B cell (primary cell): ENCODE measurements at regions not wholly inside any gene's neighbourhood (a gene's known extent, or its start where the extent isn't known, plus 50 kb on each side); places are given as distances from the start of the nearest gene placed in this dataset.
A peak's percentile ranks its signal among the peaks of the same experiment; 100 is the strongest.

Source experiments
- ATAC-seq: fragments of 200-7000 bp; cut with Tn5 transposase; one replicate; pipeline ENCODE4 v1.10.0; 2021; ENCODE audit warnings: low read depth, mild to moderate bottlenecking, moderate number of reproducible peaks, moderate library complexity
- CTCF ChIA-PET: fragments of 350-600 bp; sonication (Branson Sonifier 250); formaldehyde crosslinking; loops from one replicate; lab custom pipeline; 2021; ENCODE audit warnings: antibody characterized with exemption, inconsistent platforms; lab: Charles Lee
- POLR2A ChIA-PET: fragments of 350-600 bp; sonication (Branson Sonifier 250); formaldehyde crosslinking; loops from one replicate; lab custom pipeline; 2021; ENCODE audit warnings: antibody characterized with exemption; lab: Charles Lee
- DNase-seq: peaks from one replicate; pipeline ENCODE4 v3.0.0; 2013
- H2AFZ ChIP-seq: 2 replicates; pipeline ENCODE4 v1.6.1; 2012; ENCODE audit warnings: mild to moderate bottlenecking, low read depth, low read length; ENCODE audit not compliant: insufficient read depth, poor library complexity, severe bottlenecking
- H3K27ac ChIP-seq, 2 donors: 1 replicate in 1 of 2; 2 replicates in 1 of 2; pipeline ENCODE4 v1.5.1; 2012 to 2013; ENCODE audit warnings: low read length in 2 of 2, mild to moderate bottlenecking in 2 of 2, moderate library complexity in 1 of 2
- H3K27me3 ChIP-seq, 4 experiments: fragments of 200-600 bp in 1 of 4; sonication (generic) in 1 of 4; replicated peaks in 1 of 4; 1 replicate in 2 of 4; 2 replicates in 2 of 4; pipeline versions ENCODE4 v1.6.1 to v1.7.0; 2013 to 2016; ENCODE audit warnings: low read length in 3 of 4, mild to moderate bottlenecking in 2 of 4, mixed read lengths in 1 of 4, moderate library complexity in 1 of 4; ENCODE audit not compliant: insufficient read depth in 4 of 4, control insufficient read depth in 3 of 4; ENCODE audit errors: control extremely low read depth in 1 of 4
- H3K36me3 ChIP-seq, 2 experiments: replicated peaks in 1 of 2; 1 replicate in 1 of 2; 2 replicates in 1 of 2; pipeline versions ENCODE4 v1.6.1 to v1.7.1; 2013; ENCODE audit warnings: low read length in 1 of 2; ENCODE audit not compliant: insufficient read depth in 2 of 2, control insufficient read depth in 1 of 2; ENCODE audit errors: control extremely low read depth in 1 of 2, extremely low read depth in 1 of 2
- H3K4me1 ChIP-seq, 2 donors: fragments of 200-600 bp in 1 of 2; sonication (generic) in 1 of 2; 1 replicate in 1 of 2; 2 replicates in 1 of 2; pipeline versions ENCODE4 v1.5.1 to v1.6.1; 2013 to 2017; ENCODE audit warnings: low read length in 2 of 2; ENCODE audit not compliant: control insufficient read depth in 2 of 2, insufficient read depth in 2 of 2
- H3K4me2 ChIP-seq: replicated peaks from 2 replicates; pipeline ENCODE3; 2012; ENCODE audit warnings: mild to moderate bottlenecking, low read depth, low read length; ENCODE audit not compliant: poor library complexity, severe bottlenecking
- H3K4me3 ChIP-seq, 5 experiments: fragments of 200-600 bp in 1 of 5; sonication (generic) in 1 of 5; 1 replicate in 3 of 5; 2 replicates in 2 of 5; pipeline versions ENCODE4 v1.5.1 to v1.7.0; 2011 to 2016; ENCODE audit warnings: low read length in 4 of 5, mild to moderate bottlenecking in 4 of 5, low read depth in 2 of 5, control low read depth in 1 of 5, moderate library complexity in 1 of 5; ENCODE audit not compliant: insufficient read depth in 1 of 5; ENCODE audit errors: control extremely low read depth in 1 of 5, extremely low read depth in 1 of 5
- H3K79me2 ChIP-seq: fragments of 200-600 bp; sonication (generic); one replicate; pipeline ENCODE4 v1.6.0; 2016; ENCODE audit warnings: low read length; ENCODE audit not compliant: control insufficient read depth, insufficient read depth
- H3K9ac ChIP-seq: fragments of 200-600 bp; sonication (generic); 2 replicates; pipeline ENCODE4 v1.6.1; 2017; ENCODE audit warnings: mild to moderate bottlenecking, low read length, moderate library complexity
- H3K9me3 ChIP-seq, 3 donors: one replicate each; pipeline versions ENCODE4 v1.6.1 to v1.7.1; 2013; ENCODE audit warnings: low read length in 2 of 3; ENCODE audit not compliant: control insufficient read depth in 2 of 3, insufficient read depth in 1 of 3; ENCODE audit errors: control extremely low read depth in 1 of 3
- H4K20me1 ChIP-seq: 2 replicates; pipeline ENCODE4 v1.6.0; 2012; ENCODE audit warnings: mild to moderate bottlenecking, low read length; ENCODE audit not compliant: insufficient read depth, control insufficient read depth, poor library complexity, severe bottlenecking
- H3K27ac Mint-ChIP-seq: one replicate; pipeline ENCODE4 v1.8.0; 2021; ENCODE audit warnings: mixed read lengths
- H3K27me3 Mint-ChIP-seq: one replicate; pipeline ENCODE4 v1.8.0; 2021; ENCODE audit warnings: mixed read lengths
- H3K4me1 Mint-ChIP-seq: one replicate; pipeline ENCODE4 v1.8.0; 2021; ENCODE audit warnings: mixed read lengths
- H3K4me3 Mint-ChIP-seq: one replicate; pipeline ENCODE4 v1.8.0; 2021; ENCODE audit warnings: mixed read lengths
- H3K9me3 Mint-ChIP-seq: one replicate; pipeline ENCODE4 v1.8.0; 2022; ENCODE audit warnings: mixed read lengths; ENCODE audit not compliant: insufficient read depth
- CTCF ChIP-seq: fragments of 200-600 bp; IDR thresholded peaks from one replicate; pipeline ENCODE4 v1.8.0; 2022; ENCODE audit warnings: antibody characterized with exemption, mild to moderate bottlenecking
- EZH2 ChIP-seq: IDR thresholded peaks from 2 replicates; pipeline ENCODE4 v1.6.1; 2012; ENCODE audit warnings: borderline replicate concordance, low read depth, mild to moderate bottlenecking, moderate library complexity, low read length; ENCODE audit not compliant: insufficient read depth, poor library complexity, severe bottlenecking
- WGBS: methylation state at CpG from one replicate; pipeline ENCODE4 v1.1.5; 2013; ENCODE audit warnings: missing lambda C conversion rate; ENCODE audit not compliant: insufficient coverage; 5-methylcytosine and 5-hydroxymethylcytosine counted together
- intact Hi-C: fragments of 100-400 bp; cut with micrococcal nuclease; formaldehyde crosslinking; loops from one replicate; pipeline ENCODE4 v1.10.0; 2022

DNA sequence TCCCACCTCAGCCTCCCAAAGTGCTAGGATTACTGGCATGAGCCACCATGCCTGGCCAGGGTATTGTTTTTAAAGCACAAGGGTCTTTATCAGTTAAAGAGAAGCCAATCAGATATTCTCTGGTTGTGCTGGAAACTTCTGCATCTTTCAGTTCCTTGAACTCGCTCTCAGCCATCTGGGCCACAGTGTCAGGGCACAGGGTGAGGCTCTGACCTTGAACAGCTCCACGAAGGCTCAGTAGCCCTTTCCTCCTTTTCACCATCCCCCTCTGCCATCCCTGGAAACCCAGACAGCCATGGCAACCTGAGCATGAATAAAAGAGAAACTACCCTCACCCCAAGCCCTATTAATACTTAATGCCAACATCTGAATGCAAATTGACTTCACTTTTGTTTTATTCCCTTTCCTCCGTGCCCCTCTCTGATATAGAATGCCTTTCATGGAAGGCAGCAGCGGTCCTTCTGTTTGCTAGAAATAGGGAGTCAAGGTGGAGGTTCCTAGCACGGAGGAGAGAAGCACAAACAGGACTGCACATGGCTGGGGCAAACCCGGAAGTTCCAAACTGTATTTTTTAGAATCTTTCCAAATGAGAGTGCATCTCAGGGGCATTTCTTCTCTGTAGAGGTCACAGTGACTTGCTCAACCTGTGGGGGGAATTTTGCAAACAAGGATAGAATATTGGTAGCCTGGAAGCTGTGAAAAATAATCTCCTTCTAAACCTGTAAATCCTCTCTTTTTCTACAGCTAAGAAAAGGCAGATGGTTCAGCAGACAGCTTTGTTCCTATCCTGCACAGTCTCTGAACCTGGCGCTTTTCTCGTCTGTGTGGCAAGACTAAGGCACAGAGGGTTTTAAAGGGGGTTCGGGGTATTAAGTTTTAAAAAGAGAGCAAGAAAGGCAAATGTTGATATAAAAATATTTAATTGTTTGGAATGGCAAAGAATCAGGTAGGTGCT, 176.4 kb upstream of the RREB1 start:
- intact Hi-C loops: no loop called here
- peaks cover 18% of the 10 kb centered on the region for H3K4me1 Mint-ChIP-seq
- H3K9me3 Mint-ChIP-seq: no peaks in the 10 kb centered on the region
- TF ChIP-seq CTCF (no peak), EZH2 (no peak)
- Histone ChIP-seq H3K4me1 (peaks cover 0 to 9% of the 10 kb centered on the region in 2 donors), H3K4me2 (no peak overlapping the region), H3K9me3 (no peaks in the 10 kb centered on the region), H3K79me2 (no peaks in the 10 kb centered on the region), H3K27ac (no peak overlapping the region), H2AFZ (peak overlapping the region; percentile 32), H4K20me1 (no peaks in the 10 kb centered on the region), H3K4me3 (no peak overlapping the region), H3K36me3 (no peaks in the 10 kb centered on the region), H3K9ac (no peak overlapping the region), H3K27me3 (no peaks in the 10 kb centered on the region)
- CTCF ChIA-PET: no interaction called here
- ATAC-seq (no peak), DNase-seq (no peak)
- WGBS: 63% methylated on average over 8 of the region's 9 CpGs
- POLR2A ChIA-PET: no interaction called here
- H3K27me3 Mint-ChIP-seq: peaks cover 4% of the 10 kb centered on the region
- H3K4me3 Mint-ChIP-seq: peak overlapping the region; percentile 42
- H3K27ac Mint-ChIP-seq: peak overlapping the region; percentile 24

DNA sequence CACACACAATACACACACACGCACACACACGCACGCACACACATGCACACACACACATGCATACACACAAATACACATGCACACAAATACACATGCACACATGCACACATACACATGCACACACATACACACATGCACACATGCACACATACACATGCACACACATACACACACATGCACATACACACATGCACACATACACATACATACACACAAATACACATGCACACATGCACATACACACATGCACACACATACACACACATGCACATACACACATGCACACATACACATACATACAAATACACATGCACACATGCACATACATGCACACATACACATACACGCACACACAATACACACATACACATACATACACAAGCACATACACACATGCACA, 175.4 kb upstream of the RREB1 start:
- Histone ChIP-seq H3K9me3 (no peaks in the 10 kb centered on the region), H4K20me1 (no peaks in the 10 kb centered on the region), H3K27ac (no peak overlapping the region), H3K4me3 (no peak overlapping the region), H3K79me2 (no peaks in the 10 kb centered on the region), H3K36me3 (no peaks in the 10 kb centered on the region), H3K27me3 (no peaks in the 10 kb centered on the region), H2AFZ (no peak overlapping the region), H3K4me2 (no peak overlapping the region), H3K4me1 (peaks cover 0 to 9% of the 10 kb centered on the region in 2 donors), H3K9ac (no peak overlapping the region)
- Mint-ChIP-seq H3K27me3 (no peaks in the 10 kb centered on the region), H3K27ac (no peak overlapping the region), H3K4me3 (no peak overlapping the region), H3K9me3 (no peaks in the 10 kb centered on the region), H3K4me1 (peaks cover 18% of the 10 kb centered on the region)
- CTCF ChIA-PET: no interaction called here
- intact Hi-C loops: no loop called here
- POLR2A ChIA-PET: no interaction called here
- WGBS: 43% methylated on average over 4 of the region's 4 CpGs
- ATAC-seq: no peak
- TF ChIP-seq EZH2 (no peak), CTCF (no peak)
- no peak for DNase-seq
